Stomach (tissue), 8 donors: ENCODE measurements at regions not wholly inside any gene's neighbourhood (a gene's known extent, or its start where the extent isn't known, plus 50 kb on each side); places are given as distances from the start of the nearest gene placed in this dataset.
A peak's percentile ranks its signal among the peaks of the same experiment; 100 is the strongest.

Experiments used
- DNase-seq, 2 donors: peaks; one replicate each; pipeline versions ENCODE4 v3.0.0 to v3.0.0-alpha.2; 2013 to 2019
- H3K27ac ChIP-seq, 5 donors: fragments of 200-600 bp in 4 of 5; sonication (generic) in 4 of 5; one replicate each; pipeline ENCODE4 v1.5.1; 2013 to 2019; ENCODE audit warnings: mild to moderate bottlenecking in 1 of 5, moderate library complexity in 1 of 5
- H3K27me3 ChIP-seq, 3 donors: fragments of 200-600 bp; sonication (generic); one replicate each; pipeline ENCODE4 v1.5.1; 2017 to 2019; ENCODE audit warnings: mixed run types in 1 of 3
- H3K36me3 ChIP-seq, 4 donors: fragments of 200-600 bp; sonication (generic); 1 replicate in 3 of 4; 2 replicates in 1 of 4; pipeline ENCODE4 v1.5.1; 2016 to 2019
- H3K4me1 ChIP-seq, 4 donors: fragments of 200-600 bp; sonication (generic); one replicate each; pipeline ENCODE4 v1.5.1; 2016 to 2019
- H3K4me3 ChIP-seq, 4 donors: fragments of 200-600 bp; sonication (generic) in 3 of 4; one replicate each; pipeline ENCODE4 v1.5.1; 2016 to 2019; ENCODE audit warnings: mild to moderate bottlenecking in 1 of 4
- H3K9me3 ChIP-seq, 4 donors: fragments of 200-600 bp; sonication (generic); one replicate each; pipeline ENCODE4 v1.5.1; 2016 to 2019
- EP300 ChIP-seq: sonication (generic); formaldehyde crosslinking; IDR thresholded peaks from one replicate; pipeline ENCODE4 v1.6.1; 2017; ENCODE audit warnings: antibody characterized with exemption
- POLR2A ChIP-seq, 4 donors: fragments of 450-650 bp; IDR thresholded peaks; one replicate each; pipeline ENCODE4 v1.6.1; 2016; ENCODE audit warnings: antibody characterized with exemption in 4 of 4, control low read depth in 2 of 4, mild to moderate bottlenecking in 1 of 4, moderate library complexity in 1 of 4
- POLR2AphosphoS5 ChIP-seq, 3 donors: sonication (generic); formaldehyde crosslinking; IDR thresholded peaks; one replicate each; pipeline ENCODE4 v1.6.1; 2016; ENCODE audit warnings: antibody characterized with exemption in 3 of 3
- WGBS, 5 donors: extraction: QIAGEN DNeasy Blood & Tissue Kit in 3 of 5; methylation state at CpG; one replicate each; pipeline versions ENCODE4 v1.1.5 to v1.1.7; 2013 to 2018; 5-methylcytosine and 5-hydroxymethylcytosine counted together
- intact Hi-C: fragments of 100-400 bp; cut with DNase I; formaldehyde crosslinking; loops from one replicate; pipeline ENCODE4 v1.15.1; 2023; ENCODE audit warnings: low total_unique reads
- TF ChIP-seq, protein P1 (sequence below), 7 experiments: fragments of 450-650 bp in 4 of 7; fragments of 200-600 bp in 3 of 7; sonication (generic) in 3 of 7; IDR thresholded peaks; one replicate each; pipeline ENCODE4 v1.5.1; 2016 to 2019; ENCODE audit warnings: antibody characterized with exemption in 7 of 7, control low read depth in 2 of 7, mild to moderate bottlenecking in 1 of 7
- donor health status: healthy with polysubstance abuse.
- donor health status: Bipolar disorder and iron deficiency.
- donor health status: healthy.

DNA sequence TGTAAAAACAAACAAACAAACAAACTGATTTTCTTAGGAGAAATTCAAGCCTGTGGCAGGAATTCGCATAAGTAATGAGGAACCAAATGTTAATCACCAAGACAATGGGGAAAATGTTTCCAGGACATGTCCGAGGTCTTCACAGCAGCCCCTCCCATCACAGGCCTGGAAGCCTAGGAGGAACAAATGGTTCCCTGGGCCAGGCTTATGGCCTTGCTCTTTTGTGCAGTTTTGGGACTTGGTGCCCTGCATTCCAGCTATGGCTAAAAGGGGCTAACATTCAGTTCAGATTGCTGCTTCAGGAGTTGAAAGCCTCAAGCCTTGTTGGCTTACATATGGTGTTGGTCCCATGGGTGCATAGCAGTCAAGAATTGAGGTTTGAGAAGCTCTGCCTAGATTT lies 1372.7 kb upstream of the CITED2 start:
- intact Hi-C loops: no loop called here
- H3K4me1 ChIP-seq: no peaks in the 10 kb centered on the region
- TF ChIP-seq POLR2A (IDR thresholded peaks at IDR 0.05): no peak
- TF ChIP-seq, protein P1, sequence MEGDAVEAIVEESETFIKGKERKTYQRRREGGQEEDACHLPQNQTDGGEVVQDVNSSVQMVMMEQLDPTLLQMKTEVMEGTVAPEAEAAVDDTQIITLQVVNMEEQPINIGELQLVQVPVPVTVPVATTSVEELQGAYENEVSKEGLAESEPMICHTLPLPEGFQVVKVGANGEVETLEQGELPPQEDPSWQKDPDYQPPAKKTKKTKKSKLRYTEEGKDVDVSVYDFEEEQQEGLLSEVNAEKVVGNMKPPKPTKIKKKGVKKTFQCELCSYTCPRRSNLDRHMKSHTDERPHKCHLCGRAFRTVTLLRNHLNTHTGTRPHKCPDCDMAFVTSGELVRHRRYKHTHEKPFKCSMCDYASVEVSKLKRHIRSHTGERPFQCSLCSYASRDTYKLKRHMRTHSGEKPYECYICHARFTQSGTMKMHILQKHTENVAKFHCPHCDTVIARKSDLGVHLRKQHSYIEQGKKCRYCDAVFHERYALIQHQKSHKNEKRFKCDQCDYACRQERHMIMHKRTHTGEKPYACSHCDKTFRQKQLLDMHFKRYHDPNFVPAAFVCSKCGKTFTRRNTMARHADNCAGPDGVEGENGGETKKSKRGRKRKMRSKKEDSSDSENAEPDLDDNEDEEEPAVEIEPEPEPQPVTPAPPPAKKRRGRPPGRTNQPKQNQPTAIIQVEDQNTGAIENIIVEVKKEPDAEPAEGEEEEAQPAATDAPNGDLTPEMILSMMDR (IDR thresholded peaks at IDR 0.05): no peak
- TF ChIP-seq POLR2AphosphoS5 (IDR thresholded peaks at IDR 0.05): no peak
- no peak for TF ChIP-seq EP300
- peaks cover 0 to 20% (median 9%) of the 10 kb centered on the region in 4 donors for H3K9me3 ChIP-seq
- no peaks in the 10 kb centered on the region for H3K36me3 ChIP-seq
- DNase-seq: no peak
- no peaks in the 10 kb centered on the region for H3K27me3 ChIP-seq
- H3K4me3 ChIP-seq: no peak overlapping the region
- H3K27ac ChIP-seq: no peak overlapping the region
- WGBS, 5 donors: 83 to 91% (median 87%) methylated on average over 2 of the region's 2 CpGs

DNA sequence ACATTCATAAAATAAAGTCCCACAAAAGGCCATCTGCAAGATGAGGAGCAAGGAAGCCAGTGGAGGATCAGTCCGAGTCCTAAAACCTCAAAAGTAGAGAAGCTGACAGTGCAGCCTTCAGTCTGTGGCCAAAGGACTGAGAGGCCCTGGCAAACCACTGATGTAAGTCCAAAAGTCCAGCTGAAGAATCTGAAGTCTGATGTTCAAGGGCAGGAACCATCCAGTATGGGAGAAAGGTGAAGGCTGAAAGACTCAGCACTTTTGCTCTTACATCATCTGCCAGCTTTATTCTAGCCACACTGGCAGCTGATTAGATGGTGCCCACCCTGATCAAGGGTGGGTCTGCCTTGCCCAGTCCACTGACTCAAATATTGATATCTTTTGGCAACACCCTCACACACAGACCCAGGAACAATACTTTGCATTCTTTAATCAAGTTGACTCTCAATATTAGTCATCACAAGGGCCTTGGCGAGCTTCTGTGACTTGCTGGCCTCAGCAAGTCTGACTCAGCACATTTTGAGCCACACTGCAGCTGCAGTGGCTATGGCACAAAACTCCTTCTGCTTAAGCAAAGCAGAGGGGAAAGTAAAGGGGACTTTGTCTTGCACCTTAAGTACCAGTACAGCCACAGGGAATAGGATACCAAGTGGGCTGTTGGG lies 1370.3 kb upstream of the CITED2 start:
- Histone ChIP-seq H3K27me3 (no peaks in the 10 kb centered on the region), H3K36me3 (no peaks in the 10 kb centered on the region), H3K27ac (peak overlapping the region in 1 of 5 donors; percentile 25), H3K4me1 (no peaks in the 10 kb centered on the region), H3K4me3 (no peak overlapping the region), H3K9me3 (peaks cover 0 to 20% (median 9%) of the 10 kb centered on the region in 4 donors)
- TF ChIP-seq, protein P1 (IDR thresholded peaks at IDR 0.05): no peak
- peak in 2 of 3 donors; percentile 35 to 38 for TF ChIP-seq POLR2AphosphoS5 (IDR thresholded peaks at IDR 0.05)
- no peak for TF ChIP-seq POLR2A (IDR thresholded peaks at IDR 0.05)
- no peak for TF ChIP-seq EP300
- 45 to 68% (median 57%) methylated on average over 2 of the region's 2 CpGs for WGBS, 5 donors
- intact Hi-C loops: no loop called here
- DNase-seq: peak; percentile 19 to 29

DNA sequence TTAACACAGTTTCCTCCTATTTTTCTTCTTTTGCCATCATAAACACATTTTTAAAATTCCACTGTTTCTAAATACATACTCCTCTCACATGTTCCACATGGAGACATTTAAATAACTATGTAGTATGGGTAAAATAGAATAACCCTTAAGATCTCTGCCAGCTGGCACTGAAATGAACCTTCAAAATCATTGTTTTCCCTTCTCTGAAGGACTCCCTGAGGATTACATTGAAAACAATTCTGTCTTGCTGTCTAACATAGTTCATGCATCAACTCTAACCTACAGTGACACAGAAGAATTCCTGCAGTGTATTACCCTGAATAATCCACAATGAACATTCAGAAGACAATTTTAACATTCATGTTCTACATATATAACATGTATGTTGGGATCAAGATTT lies 1361.8 kb upstream of the CITED2 start:
- no peaks in the 10 kb centered on the region for H3K9me3 ChIP-seq
- H3K4me1 ChIP-seq: no peaks in the 10 kb centered on the region
- no peak overlapping the region for H3K4me3 ChIP-seq
- no peak overlapping the region for H3K27ac ChIP-seq
- intact Hi-C loops: no loop called here
- DNase-seq: peak in 1 of 2 donors; percentile 6
- H3K36me3 ChIP-seq: no peaks in the 10 kb centered on the region
- TF ChIP-seq EP300 (no peak), POLR2AphosphoS5 (IDR thresholded peaks at IDR 0.05) (no peak), POLR2A (IDR thresholded peaks at IDR 0.05) (no peak)
- TF ChIP-seq, protein P1 (IDR thresholded peaks at IDR 0.05): no peak
- no peaks in the 10 kb centered on the region for H3K27me3 ChIP-seq

DNA sequence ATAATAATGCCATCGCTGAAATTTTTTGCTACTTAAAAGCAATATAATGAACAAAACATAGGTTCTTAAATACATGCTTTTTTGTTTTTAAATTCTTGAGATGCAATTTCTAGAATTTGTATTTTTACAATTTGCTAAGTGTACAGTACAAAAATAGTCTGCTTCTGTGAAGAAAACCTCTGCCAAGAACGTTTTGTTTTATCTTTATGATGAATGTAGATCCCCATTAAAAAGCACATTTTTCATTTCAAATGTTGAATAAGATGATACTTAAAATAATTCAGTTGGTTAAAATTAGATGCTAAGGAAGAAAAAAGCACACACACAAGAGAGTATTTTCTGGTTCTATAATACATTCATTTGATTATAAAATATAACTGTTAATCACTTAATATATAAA lies 1358.5 kb upstream of the CITED2 start:
- Histone ChIP-seq H3K27me3 (no peaks in the 10 kb centered on the region), H3K4me3 (no peak overlapping the region), H3K4me1 (no peaks in the 10 kb centered on the region), H3K9me3 (no peaks in the 10 kb centered on the region), H3K27ac (no peak overlapping the region), H3K36me3 (no peaks in the 10 kb centered on the region)
- no peak for TF ChIP-seq POLR2AphosphoS5 (IDR thresholded peaks at IDR 0.05)
- TF ChIP-seq POLR2A (IDR thresholded peaks at IDR 0.05): no peak
- TF ChIP-seq EP300: no peak
- TF ChIP-seq, protein P1 (IDR thresholded peaks at IDR 0.05): no peak
- peak in 1 of 2 donors; percentile 6 for DNase-seq
- intact Hi-C loops: no loop called here
- 54 to 64% (median 62%) methylated on average over 2 of the region's 2 CpGs for WGBS, 5 donors
